ENCODE measurements at regions not wholly inside any gene's neighbourhood (a gene's known extent, or its start where the extent isn't known, plus 50 kb on each side); places are given as distances from the start of the nearest gene placed in this dataset.

GRCh38 chrX:39965051-39965573, 132.6 kb downstream of the BCOR start:
- TF ChIP-seq SUZ12 (IDR thresholded peaks at IDR 0.05; ENCODE audit: extremely low read depth, insufficient read depth, insufficient read length), result no peak
- TF ChIP-seq ZNF274 (IDR thresholded peaks at IDR 0.05; ENCODE audit: low read depth, low read length), result no peak
- no peak for TF ChIP-seq YY1 (IDR thresholded peaks at IDR 0.05; ENCODE audit: insufficient read depth, insufficient read length)

GRCh38 chrX:39966176-39966575, 131.6 kb downstream of the BCOR start:
- DNase-seq (ENCODE audit: low read depth, low spot score), result no peak
- peaks cover 3% of the 10 kb centered on the region for H3K27me3 ChIP-seq (ENCODE audit: insufficient read depth, insufficient read length)
- H3K36me3 ChIP-seq (ENCODE audit: insufficient read depth, insufficient read length, low read length), result no peaks in the 10 kb centered on the region
- TF ChIP-seq YY1 (IDR thresholded peaks at IDR 0.05; ENCODE audit: insufficient read depth, insufficient read length) (no peak), SUZ12 (IDR thresholded peaks at IDR 0.05; ENCODE audit: extremely low read depth, insufficient read depth, insufficient read length) (no peak), ZNF274 (IDR thresholded peaks at IDR 0.05; ENCODE audit: low read depth, low read length) (no peak)
- peaks cover 27% of the 10 kb centered on the region for H3K9me3 ChIP-seq (ENCODE audit: insufficient read depth, low read length)
- H3K4me3 ChIP-seq (ENCODE audit: insufficient read length, low read depth), result no peak overlapping the region
- no peak overlapping the region for H3K9ac ChIP-seq (ENCODE audit: insufficient read length, low read depth)
- peaks cover 6% of the 10 kb centered on the region for H3K4me1 ChIP-seq (ENCODE audit: insufficient read depth, insufficient read length)

More at GRCh38 chrX:39965051-39965573, 132.6 kb downstream of the BCOR start:
- Histone ChIP-seq H3K4me1 (ENCODE audit: insufficient read depth, insufficient read length) (peaks cover 3% of the 10 kb centered on the region), H3K9ac (ENCODE audit: insufficient read length, low read depth) (no peak overlapping the region), H3K9me3 (ENCODE audit: insufficient read depth, low read length) (peaks cover 17% of the 10 kb centered on the region; the same call in 1 of the 2 replicates), H3K27me3 (ENCODE audit: insufficient read depth, insufficient read length) (peaks cover 3% of the 10 kb centered on the region), H3K4me3 (ENCODE audit: insufficient read length, low read depth) (no peak overlapping the region), H3K36me3 (ENCODE audit: insufficient read depth, insufficient read length, low read length) (no peaks in the 10 kb centered on the region)
- DNase-seq (ENCODE audit: low read depth, low spot score), result no peak

- TF ChIP-seq ZNF274 (IDR thresholded peaks at IDR 0.05; ENCODE audit: low read depth, low read length) (no peak), YY1 (IDR thresholded peaks at IDR 0.05; ENCODE audit: insufficient read depth, insufficient read length) (no peak), SUZ12 (IDR thresholded peaks at IDR 0.05; ENCODE audit: extremely low read depth, insufficient read depth, insufficient read length) (no peak)
- peaks cover 39% of the 10 kb centered on the region for H3K9me3 ChIP-seq (ENCODE audit: insufficient read depth, low read length)
- H3K36me3 ChIP-seq (ENCODE audit: insufficient read depth, insufficient read length, low read length), result no peaks in the 10 kb centered on the region
- H3K4me1 ChIP-seq (ENCODE audit: insufficient read depth, insufficient read length), result peaks cover 6% of the 10 kb centered on the region
- H3K4me3 ChIP-seq (ENCODE audit: insufficient read length, low read depth), result no peak overlapping the region
- H3K27me3 ChIP-seq (ENCODE audit: insufficient read depth, insufficient read length), result peaks cover 3% of the 10 kb centered on the region
- no peak overlapping the region for H3K9ac ChIP-seq (ENCODE audit: insufficient read length, low read depth)
- no peak for DNase-seq (ENCODE audit: low read depth, low spot score)
Measured at GRCh38 chrX:39967348-39967747, 130.4 kb downstream of the BCOR start.

- no peak overlapping the region for H3K4me3 ChIP-seq (ENCODE audit: insufficient read length, low read depth)
Measured at GRCh38 chrX:39969099-39969818, 128.5 kb downstream of the BCOR start.

GRCh38 chrX:39969819-39970504, 127.8 kb downstream of the BCOR start:
- Histone ChIP-seq H3K36me3 (ENCODE audit: insufficient read depth, insufficient read length, low read length) (no peaks in the 10 kb centered on the region), H3K4me1 (ENCODE audit: insufficient read depth, insufficient read length) (peaks cover 6% of the 10 kb centered on the region), H3K27me3 (ENCODE audit: insufficient read depth, insufficient read length) (no peaks in the 10 kb centered on the region), H3K9ac (ENCODE audit: insufficient read length, low read depth) (no peak overlapping the region), H3K4me3 (ENCODE audit: insufficient read length, low read depth) (no peak overlapping the region), H3K9me3 (ENCODE audit: insufficient read depth, low read length) (peaks cover 35% of the 10 kb centered on the region)
- no peak for TF ChIP-seq SUZ12 (IDR thresholded peaks at IDR 0.05; ENCODE audit: extremely low read depth, insufficient read depth, insufficient read length)
- DNase-seq (ENCODE audit: low read depth, low spot score), result no peak

More at GRCh38 chrX:39969099-39969818, 128.5 kb downstream of the BCOR start:
- peak overlapping the region; percentile 59 for H3K9ac ChIP-seq (ENCODE audit: insufficient read length, low read depth)
- H3K36me3 ChIP-seq (ENCODE audit: insufficient read depth, insufficient read length, low read length), result no peaks in the 10 kb centered on the region
- DNase-seq (ENCODE audit: low read depth, low spot score), result no peak
- TF ChIP-seq ZNF274 (IDR thresholded peaks at IDR 0.05; ENCODE audit: low read depth, low read length), result no peak
- peaks cover 6% of the 10 kb centered on the region for H3K4me1 ChIP-seq (ENCODE audit: insufficient read depth, insufficient read length)
- no peaks in the 10 kb centered on the region for H3K27me3 ChIP-seq (ENCODE audit: insufficient read depth, insufficient read length)
- peaks cover 42% of the 10 kb centered on the region for H3K9me3 ChIP-seq (ENCODE audit: insufficient read depth, low read length)

- H3K9me3 ChIP-seq (ENCODE audit: insufficient read depth, low read length), result peaks cover 29% of the 10 kb centered on the region
- peaks cover 9% of the 10 kb centered on the region for H3K4me1 ChIP-seq (ENCODE audit: insufficient read depth, insufficient read length)
- H3K9ac ChIP-seq (ENCODE audit: insufficient read length, low read depth), result no peak overlapping the region
- DNase-seq (ENCODE audit: low read depth, low spot score), result no peak
- TF ChIP-seq SUZ12 (IDR thresholded peaks at IDR 0.05; ENCODE audit: extremely low read depth, insufficient read depth, insufficient read length) (no peak), YY1 (IDR thresholded peaks at IDR 0.05; ENCODE audit: insufficient read depth, insufficient read length) (no peak), ZNF274 (IDR thresholded peaks at IDR 0.05; ENCODE audit: low read depth, low read length) (no peak)
- H3K27me3 ChIP-seq (ENCODE audit: insufficient read depth, insufficient read length), result no peaks in the 10 kb centered on the region
- H3K4me3 ChIP-seq (ENCODE audit: insufficient read length, low read depth), result no peak overlapping the region
- no peaks in the 10 kb centered on the region for H3K36me3 ChIP-seq (ENCODE audit: insufficient read depth, insufficient read length, low read length)
Measured at GRCh38 chrX:39971760-39972159, 126.0 kb downstream of the BCOR start.

GRCh38 chrX:39972340-39972739, 125.4 kb downstream of the BCOR start:
- H3K36me3 ChIP-seq (ENCODE audit: insufficient read depth, insufficient read length, low read length), result no peaks in the 10 kb centered on the region
- H3K27me3 ChIP-seq (ENCODE audit: insufficient read depth, insufficient read length), result no peaks in the 10 kb centered on the region
- DNase-seq (ENCODE audit: low read depth, low spot score), result no peak
- H3K4me3 ChIP-seq (ENCODE audit: insufficient read length, low read depth), result no peak overlapping the region
- peaks cover 29% of the 10 kb centered on the region for H3K9me3 ChIP-seq (ENCODE audit: insufficient read depth, low read length)
- TF ChIP-seq SUZ12 (IDR thresholded peaks at IDR 0.05; ENCODE audit: extremely low read depth, insufficient read depth, insufficient read length), result no peak
- TF ChIP-seq ZNF274 (IDR thresholded peaks at IDR 0.05; ENCODE audit: low read depth, low read length), result no peak
- no peak for TF ChIP-seq YY1 (IDR thresholded peaks at IDR 0.05; ENCODE audit: insufficient read depth, insufficient read length)
- peaks cover 9% of the 10 kb centered on the region for H3K4me1 ChIP-seq (ENCODE audit: insufficient read depth, insufficient read length)
- no peak overlapping the region for H3K9ac ChIP-seq (ENCODE audit: insufficient read length, low read depth)

Measured in NT2/D1 (cell line).